ENCODE measurements at regions not wholly inside any gene's neighbourhood (a gene's known extent, or its start where the extent isn't known, plus 50 kb on each side); places are given as distances from the start of the nearest gene placed in this dataset.

- H3K27me3 ChIP-seq = no peaks in the 10 kb centered on the region
- H3K4me3 ChIP-seq = no peak overlapping the region
- DNase-seq = no peak
- intact Hi-C loops (cut with DNase I) = no loop called here
- TF ChIP-seq CTCF (IDR thresholded peaks at IDR 0.05) = no peak
- no peak for TF ChIP-seq POLR2A (IDR thresholded peaks at IDR 0.05)
- no peak overlapping the region for H3K27ac ChIP-seq
- no peaks in the 10 kb centered on the region for H3K36me3 ChIP-seq (replicated peaks in 1 of 2; ENCODE audit: insufficient read depth in 1 of 2, low read depth in 2 of 2)
- ATAC-seq = no peak
- no peaks in the 10 kb centered on the region for H3K9me3 ChIP-seq
- no peaks in the 10 kb centered on the region for H3K4me1 ChIP-seq
Observed at GRCh38 chr5:60226128-60226527, 332.6 kb upstream of the PDE4D start.

- DNase-seq (no peak), ATAC-seq (no peak)
- Histone ChIP-seq H3K27ac (no peak overlapping the region), H3K4me1 (no peaks in the 10 kb centered on the region), H3K27me3 (no peaks in the 10 kb centered on the region), H3K4me3 (no peak overlapping the region), H3K9me3 (no peaks in the 10 kb centered on the region), H3K36me3 (replicated peaks in 1 of 2; ENCODE audit: insufficient read depth in 1 of 2, low read depth in 2 of 2) (no peaks in the 10 kb centered on the region)
- WGBS, 2 donors = 81 to 82% methylated on average over 3 of the region's 3 CpGs
- intact Hi-C loops (cut with DNase I) = no loop called here
- TF ChIP-seq POLR2A (IDR thresholded peaks at IDR 0.05) (no peak), CTCF (IDR thresholded peaks at IDR 0.05) (no peak)
Observed at GRCh38 chr5:60223342-60223741, 329.8 kb upstream of the PDE4D start.

- TF ChIP-seq CTCF (IDR thresholded peaks at IDR 0.05) = no peak
- no peak for TF ChIP-seq POLR2A (IDR thresholded peaks at IDR 0.05)
- ATAC-seq (no peak), DNase-seq (no peak)
- no peak overlapping the region for H3K4me3 ChIP-seq
- no peak overlapping the region for H3K27ac ChIP-seq
- H3K36me3 ChIP-seq (replicated peaks in 1 of 2; ENCODE audit: insufficient read depth in 1 of 2, low read depth in 2 of 2) = no peaks in the 10 kb centered on the region
- H3K27me3 ChIP-seq = no peaks in the 10 kb centered on the region
- H3K4me1 ChIP-seq = no peaks in the 10 kb centered on the region
- WGBS, 2 donors = 88 to 90% methylated on average over 1 of the region's 1 CpG
- intact Hi-C loops (cut with DNase I) = no loop called here
- H3K9me3 ChIP-seq = no peaks in the 10 kb centered on the region
Observed at GRCh38 chr5:60219921-60220320, 326.4 kb upstream of the PDE4D start.

- Histone ChIP-seq H3K4me3 (no peak overlapping the region), H3K36me3 (replicated peaks in 1 of 2; ENCODE audit: insufficient read depth in 1 of 2, low read depth in 2 of 2) (no peaks in the 10 kb centered on the region), H3K27ac (no peak overlapping the region), H3K9me3 (no peaks in the 10 kb centered on the region), H3K4me1 (no peaks in the 10 kb centered on the region), H3K27me3 (no peaks in the 10 kb centered on the region)
- WGBS, 2 donors = 66 to 81% methylated on average over 17 of the region's 17 CpGs
- ATAC-seq (no peak), DNase-seq (no peak)
- TF ChIP-seq CTCF (IDR thresholded peaks at IDR 0.05) (no peak), POLR2A (IDR thresholded peaks at IDR 0.05) (no peak)
- intact Hi-C loops (cut with DNase I) = no loop called here
Observed at GRCh38 chr5:60210810-60211209, 317.3 kb upstream of the PDE4D start.

GRCh38 chr5:60209146-60209840 is 315.8 kb upstream of the PDE4D start:
- ATAC-seq (no peak), DNase-seq (no peak)
- no peak overlapping the region for H3K4me3 ChIP-seq
- H3K9me3 ChIP-seq = no peaks in the 10 kb centered on the region
- intact Hi-C loops (cut with DNase I) = no loop called here
- H3K27me3 ChIP-seq = no peaks in the 10 kb centered on the region
- H3K27ac ChIP-seq = no peak overlapping the region
- no peaks in the 10 kb centered on the region for H3K36me3 ChIP-seq (replicated peaks in 1 of 2; ENCODE audit: insufficient read depth in 1 of 2, low read depth in 2 of 2)
- no peaks in the 10 kb centered on the region for H3K4me1 ChIP-seq
- 59 to 66% methylated on average over 5 of the region's 5 CpGs for WGBS, 2 donors
- no peak for TF ChIP-seq CTCF (IDR thresholded peaks at IDR 0.05)
- TF ChIP-seq POLR2A (IDR thresholded peaks at IDR 0.05) = no peak
